Tibial artery (tissue), 4 donors: ENCODE measurements at regions not wholly inside any gene's neighbourhood (a gene's known extent, or its start where the extent isn't known, plus 50 kb on each side); places are given as distances from the start of the nearest gene placed in this dataset.

Experiments
- DNase-seq, 2 donors: peaks; one replicate each; pipeline ENCODE4 v3.0.0-alpha.2; 2019
- H3K27ac ChIP-seq, 2 donors: fragments of 200-600 bp; sonication (generic) in 1 of 2; 1 replicate in 1 of 2; 2 replicates in 1 of 2; pipeline ENCODE4 v1.5.1; 2018 to 2019; ENCODE audit warnings: mild to moderate bottlenecking in 1 of 2
- H3K27me3 ChIP-seq, 2 donors: fragments of 200-600 bp; sonication (generic) in 1 of 2; one replicate each; pipeline versions ENCODE4 v1.5.1 to v1.6.0; 2016 to 2019
- H3K36me3 ChIP-seq, 3 donors: fragments of 200-600 bp; sonication (generic) in 2 of 3; one replicate each; pipeline ENCODE4 v1.5.1; 2016 to 2019; ENCODE audit warnings: mild to moderate bottlenecking in 2 of 3
- H3K4me1 ChIP-seq, 4 donors: fragments of 200-600 bp; sonication (generic) in 2 of 4; 1 replicate in 3 of 4; 2 replicates in 1 of 4; pipeline ENCODE4 v1.5.1; 2016 to 2019
- H3K4me3 ChIP-seq, 2 donors: fragments of 200-600 bp; sonication (generic) in 1 of 2; 1 replicate in 1 of 2; 2 replicates in 1 of 2; pipeline ENCODE4 v1.5.1; 2018 to 2019; ENCODE audit warnings: mild to moderate bottlenecking in 2 of 2
- H3K9me3 ChIP-seq, 3 donors: fragments of 200-600 bp; sonication (generic) in 1 of 3; one replicate each; pipeline ENCODE4 v1.5.1; 2016 to 2019
- CTCF ChIP-seq, 2 experiments: fragments of 200-600 bp in 1 of 2; fragments of 450-650 bp in 1 of 2; IDR thresholded peaks; one replicate each; pipeline ENCODE4 v1.5.1; 2017 to 2019; ENCODE audit warnings: antibody characterized with exemption in 2 of 2, mild to moderate bottlenecking in 1 of 2, moderate library complexity in 1 of 2
- intact Hi-C: fragments of 100-400 bp; cut with DNase I; formaldehyde crosslinking; loops from one replicate; pipeline ENCODE4 v1.15.0; 2023; ENCODE audit warnings: low total_unique reads

- H3K9me3 ChIP-seq: no peaks in the 10 kb centered on the region
- no peak overlapping the region for H3K27ac ChIP-seq
- no peak for TF ChIP-seq CTCF (IDR thresholded peaks at IDR 0.05)
- no peak for DNase-seq
- H3K4me1 ChIP-seq: no peaks in the 10 kb centered on the region
- H3K36me3 ChIP-seq: no peaks in the 10 kb centered on the region
- intact Hi-C loops: no loop called here
- H3K4me3 ChIP-seq: no peak overlapping the region
- no peaks in the 10 kb centered on the region for H3K27me3 ChIP-seq
Observed at GRCh38 chr9:27750566-27750965, 177.3 kb upstream of the C9orf72 start.

GRCh38 chr9:27752069-27752468 is 178.8 kb upstream of the C9orf72 start:
- no peaks in the 10 kb centered on the region for H3K27me3 ChIP-seq
- no peaks in the 10 kb centered on the region for H3K4me1 ChIP-seq
- no peaks in the 10 kb centered on the region for H3K36me3 ChIP-seq
- no peak overlapping the region for H3K4me3 ChIP-seq
- no peak for DNase-seq
- no peak for TF ChIP-seq CTCF (IDR thresholded peaks at IDR 0.05)
- H3K9me3 ChIP-seq: no peaks in the 10 kb centered on the region
- no peak overlapping the region for H3K27ac ChIP-seq
- intact Hi-C loops: no loop called here

GRCh38 chr9:27755846-27756245 is 182.6 kb upstream of the C9orf72 start:
- Histone ChIP-seq H3K36me3 (no peaks in the 10 kb centered on the region), H3K27me3 (no peaks in the 10 kb centered on the region), H3K9me3 (no peaks in the 10 kb centered on the region), H3K4me3 (no peak overlapping the region), H3K27ac (no peak overlapping the region), H3K4me1 (no peaks in the 10 kb centered on the region)
- DNase-seq: no peak
- TF ChIP-seq CTCF (IDR thresholded peaks at IDR 0.05): no peak
- intact Hi-C loops: no loop called here

- intact Hi-C loops: no loop called here
- no peaks in the 10 kb centered on the region for H3K27me3 ChIP-seq
- H3K4me3 ChIP-seq: no peak overlapping the region
- DNase-seq: no peak
- no peak for TF ChIP-seq CTCF (IDR thresholded peaks at IDR 0.05)
- no peaks in the 10 kb centered on the region for H3K36me3 ChIP-seq
- no peaks in the 10 kb centered on the region for H3K9me3 ChIP-seq
- no peaks in the 10 kb centered on the region for H3K4me1 ChIP-seq
- H3K27ac ChIP-seq: no peak overlapping the region
Observed at GRCh38 chr9:27756418-27756817, 183.1 kb upstream of the C9orf72 start.

GRCh38 chr9:27763831-27764230 is 190.6 kb upstream of the C9orf72 start:
- intact Hi-C loops: no loop called here

More at GRCh38 chr9:27763831-27764230, 190.6 kb upstream of the C9orf72 start:
- no peak for DNase-seq
- no peaks in the 10 kb centered on the region for H3K27me3 ChIP-seq
- no peaks in the 10 kb centered on the region for H3K4me1 ChIP-seq
- no peak for TF ChIP-seq CTCF (IDR thresholded peaks at IDR 0.05)
- no peak overlapping the region for H3K4me3 ChIP-seq
- H3K9me3 ChIP-seq: no peaks in the 10 kb centered on the region
- no peaks in the 10 kb centered on the region for H3K36me3 ChIP-seq
- no peak overlapping the region for H3K27ac ChIP-seq
